HUES64 (cell line): ENCODE measurements at regions not wholly inside any gene's neighbourhood (a gene's known extent, or its start where the extent isn't known, plus 50 kb on each side); places are given as distances from the start of the nearest gene placed in this dataset.

ENCODE experiments used
- H3K27ac ChIP-seq: 2 replicates; pipeline ENCODE4 v1.7.0; 2013; ENCODE audit warnings: low read depth, low read length, inconsistent platforms
- H3K27me3 ChIP-seq: 2 replicates; pipeline ENCODE4 v1.6.1; 2013; ENCODE audit warnings: mild to moderate bottlenecking, low read length; ENCODE audit not compliant: insufficient read depth
- H3K36me3 ChIP-seq: 2 replicates; pipeline ENCODE4 v1.6.1; 2013; ENCODE audit warnings: mild to moderate bottlenecking, low read length; ENCODE audit not compliant: insufficient read depth
- H3K4me1 ChIP-seq: 2 replicates; pipeline ENCODE4 v1.6.1; 2013; ENCODE audit warnings: mild to moderate bottlenecking, low read length, moderate library complexity; ENCODE audit not compliant: insufficient read depth
- H3K4me3 ChIP-seq: 2 replicates; pipeline ENCODE4 v1.5.1; 2013; ENCODE audit warnings: mild to moderate bottlenecking, low read length, moderate library complexity
- H3K9ac ChIP-seq: 2 replicates; pipeline ENCODE4 v1.6.1; 2013; ENCODE audit warnings: mild to moderate bottlenecking, low read depth, low read length
- H3K9me3 ChIP-seq: 2 replicates; pipeline ENCODE4 v1.6.1; 2013; ENCODE audit warnings: low read depth, low read length; ENCODE audit not compliant: insufficient read depth
- WGBS: fragments of 150-250, 120-280 bp; methylation state at CpG from one replicate; pipeline ENCODE4 v1.1.7; 2013; ENCODE audit warnings: missing lambda C conversion rate; 5-methylcytosine and 5-hydroxymethylcytosine counted together

GRCh38 chr12:98351784-98352183 lies 163.6 kb upstream of the TMPO start:
- Histone ChIP-seq H3K4me1 (peaks cover 15% of the 10 kb centered on the region), H3K27ac (no peak overlapping the region), H3K27me3 (no peaks in the 10 kb centered on the region), H3K36me3 (no peaks in the 10 kb centered on the region), H3K9ac (no peak overlapping the region), H3K9me3 (no peaks in the 10 kb centered on the region), H3K4me3 (no peak overlapping the region)
- 85% methylated on average over 1 of the region's 3 CpGs for WGBS

- Histone ChIP-seq H3K27me3 (no peaks in the 10 kb centered on the region), H3K4me3 (no peak overlapping the region), H3K27ac (no peak overlapping the region), H3K9me3 (no peaks in the 10 kb centered on the region), H3K4me1 (peaks cover 15% of the 10 kb centered on the region), H3K36me3 (no peaks in the 10 kb centered on the region), H3K9ac (no peak overlapping the region)
- WGBS = 79% methylated on average over 4 of the region's 4 CpGs
These were observed 163.1 kb upstream of the TMPO start for GRCh38 chr12:98352218-98352811.

DNA sequence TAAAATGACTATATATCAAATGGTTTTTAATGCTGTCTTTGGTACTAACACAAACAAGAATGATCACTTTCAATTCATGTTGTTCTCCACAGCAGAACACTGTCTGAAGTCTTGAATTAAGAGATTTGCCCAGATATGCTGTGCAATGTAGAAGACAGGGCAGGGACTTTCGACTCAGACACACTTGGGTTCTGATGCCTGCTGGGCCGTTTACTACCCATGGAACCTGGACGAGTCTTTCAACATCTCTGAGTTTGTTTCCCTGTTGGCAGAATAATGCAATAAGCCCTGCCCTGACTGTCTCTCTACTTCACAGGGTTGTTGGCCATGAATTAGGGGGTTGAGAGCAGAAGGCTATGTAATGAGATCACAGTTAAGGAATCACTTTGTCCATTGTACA lies 162.6 kb upstream of the TMPO start:
- Histone ChIP-seq H3K9me3 (no peaks in the 10 kb centered on the region), H3K9ac (no peak overlapping the region), H3K4me1 (peaks cover 15% of the 10 kb centered on the region), H3K36me3 (no peaks in the 10 kb centered on the region), H3K27me3 (no peaks in the 10 kb centered on the region), H3K27ac (no peak overlapping the region), H3K4me3 (no peak overlapping the region)
- 80% methylated on average over 3 of the region's 3 CpGs for WGBS

GRCh38 chr12:98354520-98355035 lies 160.8 kb upstream of the TMPO start:
- Histone ChIP-seq H3K36me3 (no peaks in the 10 kb centered on the region), H3K9ac (no peak overlapping the region), H3K4me1 (peaks cover 15% of the 10 kb centered on the region), H3K9me3 (no peaks in the 10 kb centered on the region), H3K27ac (no peak overlapping the region), H3K4me3 (no peak overlapping the region), H3K27me3 (no peaks in the 10 kb centered on the region)
- 80% methylated on average over 2 of the region's 2 CpGs for WGBS

DNA sequence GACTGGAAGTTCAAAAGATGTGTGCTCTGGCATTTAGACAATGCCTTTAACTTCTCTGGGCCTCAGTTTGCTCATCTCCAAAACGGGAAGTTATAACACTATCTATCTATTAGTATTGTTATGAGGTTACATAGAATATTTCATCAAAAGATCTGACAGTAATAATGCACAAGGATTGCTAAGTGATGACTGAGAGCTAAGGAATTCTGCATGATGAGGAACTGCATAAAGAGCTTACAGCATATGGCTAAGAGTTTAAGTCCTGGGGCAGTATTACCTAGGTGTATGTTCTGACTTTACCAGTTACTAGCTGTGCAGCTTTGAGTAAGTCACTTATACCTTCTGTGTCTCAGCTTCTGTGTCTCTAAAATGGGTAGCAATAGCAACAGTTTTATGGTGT lies 160.1 kb upstream of the TMPO start:
- H3K4me1 ChIP-seq = peaks cover 15% of the 10 kb centered on the region
- no peaks in the 10 kb centered on the region for H3K27me3 ChIP-seq
- H3K9me3 ChIP-seq = no peaks in the 10 kb centered on the region
- no peak overlapping the region for H3K9ac ChIP-seq
- H3K4me3 ChIP-seq = no peak overlapping the region
- H3K27ac ChIP-seq = no peak overlapping the region
- WGBS = no CpG with 5 or more reads among the region's 1 CpG
- H3K36me3 ChIP-seq = no peaks in the 10 kb centered on the region

GRCh38 chr12:98355933-98356332 lies 159.5 kb upstream of the TMPO start:
- no peaks in the 10 kb centered on the region for H3K9me3 ChIP-seq
- WGBS = 47% methylated on average over 3 of the region's 4 CpGs
- H3K9ac ChIP-seq = no peak overlapping the region

GRCh38 chr12:98358144-98358543 lies 157.2 kb upstream of the TMPO start:
- no CpG with 5 or more reads among the region's 2 CpGs for WGBS
- H3K36me3 ChIP-seq = no peaks in the 10 kb centered on the region
- no peaks in the 10 kb centered on the region for H3K9me3 ChIP-seq
- H3K27me3 ChIP-seq = no peaks in the 10 kb centered on the region
- H3K27ac ChIP-seq = no peak overlapping the region
- no peak overlapping the region for H3K9ac ChIP-seq
- H3K4me3 ChIP-seq = no peak overlapping the region
- no peaks in the 10 kb centered on the region; the same call in none of the 2 replicates for H3K4me1 ChIP-seq

More at GRCh38 chr12:98355933-98356332, 159.5 kb upstream of the TMPO start:
- Histone ChIP-seq H3K27ac (no peak overlapping the region), H3K27me3 (no peaks in the 10 kb centered on the region), H3K36me3 (no peaks in the 10 kb centered on the region), H3K4me1 (peaks cover 15% of the 10 kb centered on the region), H3K4me3 (no peak overlapping the region)

DNA sequence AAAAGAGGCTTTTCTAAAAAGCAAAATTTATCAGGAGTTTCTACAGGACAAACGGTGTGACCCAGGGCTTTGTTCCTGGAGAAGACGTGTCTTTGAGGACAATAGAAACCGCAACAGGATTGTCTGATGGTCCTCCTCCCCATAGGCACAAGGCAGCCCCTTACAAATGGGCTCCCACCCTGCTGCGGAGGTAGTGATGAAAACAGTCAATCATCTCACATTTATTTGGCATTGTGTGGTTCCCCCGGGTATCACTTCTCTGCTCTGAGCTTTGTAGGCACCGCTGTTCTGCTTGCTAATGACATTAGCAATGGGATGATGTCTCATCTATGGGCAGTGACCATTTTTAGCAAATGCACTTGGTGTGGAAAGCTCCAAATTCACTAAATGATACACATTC lies 155.5 kb upstream of the TMPO start:
- Histone ChIP-seq H3K4me1 (no peaks in the 10 kb centered on the region; the same call in 1 of the 2 replicates), H3K27me3 (no peaks in the 10 kb centered on the region), H3K36me3 (no peaks in the 10 kb centered on the region), H3K4me3 (no peak overlapping the region), H3K9me3 (no peaks in the 10 kb centered on the region), H3K27ac (no peak overlapping the region), H3K9ac (no peak overlapping the region)
- 90% methylated on average over 6 of the region's 6 CpGs for WGBS

DNA sequence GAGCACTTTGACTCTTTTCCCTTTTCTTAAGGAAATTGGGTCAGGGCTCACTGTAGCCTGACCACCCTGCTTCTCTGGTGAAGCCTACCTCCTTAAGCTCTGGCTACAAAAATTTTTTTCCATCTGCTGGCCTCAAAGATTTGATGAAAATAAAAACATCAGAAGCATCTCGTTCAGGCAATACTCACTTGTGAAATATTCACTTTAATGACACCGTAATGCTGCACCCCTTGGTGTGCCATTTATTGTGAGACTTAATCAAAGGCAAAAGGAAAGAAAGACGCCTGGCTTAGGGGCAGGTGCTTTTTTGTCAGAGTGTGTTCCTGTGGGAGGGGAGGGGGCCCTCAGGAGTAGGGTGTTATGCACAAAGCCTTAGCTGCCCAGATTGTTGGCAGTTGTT lies 155.0 kb upstream of the TMPO start:
- WGBS = 93% methylated on average over 3 of the region's 3 CpGs
- no peak overlapping the region for H3K9ac ChIP-seq
- no peaks in the 10 kb centered on the region for H3K27me3 ChIP-seq
- no peaks in the 10 kb centered on the region; the same call in 1 of the 2 replicates for H3K4me1 ChIP-seq
- H3K9me3 ChIP-seq = no peaks in the 10 kb centered on the region
- no peak overlapping the region for H3K4me3 ChIP-seq
- no peak overlapping the region for H3K27ac ChIP-seq
- H3K36me3 ChIP-seq = no peaks in the 10 kb centered on the region

- Histone ChIP-seq H3K27ac (no peak overlapping the region), H3K4me3 (no peak overlapping the region), H3K9me3 (no peaks in the 10 kb centered on the region), H3K36me3 (no peaks in the 10 kb centered on the region), H3K4me1 (peaks cover 9% of the 10 kb centered on the region), H3K9ac (no peak overlapping the region), H3K27me3 (no peaks in the 10 kb centered on the region)
- 86% methylated on average over 4 of the region's 4 CpGs for WGBS
These were observed 145.8 kb upstream of the TMPO start for GRCh38 chr12:98369581-98369980.

- H3K9ac ChIP-seq = no peak overlapping the region
- no peak overlapping the region for H3K27ac ChIP-seq
- WGBS = 100% methylated on average over 1 of the region's 1 CpG
- H3K9me3 ChIP-seq = no peaks in the 10 kb centered on the region
- H3K36me3 ChIP-seq = no peaks in the 10 kb centered on the region
- H3K4me1 ChIP-seq = peaks cover 9% of the 10 kb centered on the region
- H3K4me3 ChIP-seq = no peak overlapping the region
- no peaks in the 10 kb centered on the region for H3K27me3 ChIP-seq
These were observed 144.4 kb upstream of the TMPO start for GRCh38 chr12:98370976-98371375.

- Histone ChIP-seq H3K9ac (no peak overlapping the region), H3K27me3 (no peaks in the 10 kb centered on the region)
These were observed 144.0 kb upstream of the TMPO start for GRCh38 chr12:98371419-98371818.

More at GRCh38 chr12:98371419-98371818, 144.0 kb upstream of the TMPO start:
- Histone ChIP-seq H3K27ac (no peak overlapping the region), H3K4me3 (no peak overlapping the region), H3K4me1 (peaks cover 9% of the 10 kb centered on the region), H3K36me3 (no peaks in the 10 kb centered on the region), H3K9me3 (no peaks in the 10 kb centered on the region)
- WGBS = 92% methylated on average over 3 of the region's 3 CpGs
